ENCODE measurements at regions not wholly inside any gene's neighbourhood (a gene's known extent, or its start where the extent isn't known, plus 50 kb on each side); places are given as distances from the start of the nearest gene placed in this dataset.

DNA sequence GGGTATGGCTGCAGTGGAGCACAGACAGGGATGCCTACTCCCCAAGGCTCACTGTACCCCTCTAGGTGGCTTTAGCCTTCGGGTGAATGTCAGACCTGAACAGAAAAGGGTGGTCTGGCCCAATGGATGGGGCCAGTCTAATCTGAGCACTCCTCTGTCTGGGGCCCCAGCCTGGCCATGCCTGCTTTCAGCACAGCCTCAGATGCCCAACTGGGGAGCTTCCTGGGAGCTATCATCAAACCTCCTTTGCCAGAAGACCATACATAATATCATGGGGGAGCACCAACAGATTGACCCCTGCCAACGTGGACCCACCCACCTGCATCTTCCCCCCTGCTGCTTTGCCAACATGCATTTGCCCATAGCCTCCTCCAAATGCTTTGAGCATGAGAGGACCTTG lies 454.1 kb upstream of the KHDRBS2 start:
- no peak for TF ChIP-seq CTCF (IDR thresholded peaks at IDR 0.05; ENCODE audit: poor library complexity, severe bottlenecking)
- no peak for TF ChIP-seq POLR2AphosphoS5 (IDR thresholded peaks at IDR 0.05)
- TF ChIP-seq, protein P1, sequence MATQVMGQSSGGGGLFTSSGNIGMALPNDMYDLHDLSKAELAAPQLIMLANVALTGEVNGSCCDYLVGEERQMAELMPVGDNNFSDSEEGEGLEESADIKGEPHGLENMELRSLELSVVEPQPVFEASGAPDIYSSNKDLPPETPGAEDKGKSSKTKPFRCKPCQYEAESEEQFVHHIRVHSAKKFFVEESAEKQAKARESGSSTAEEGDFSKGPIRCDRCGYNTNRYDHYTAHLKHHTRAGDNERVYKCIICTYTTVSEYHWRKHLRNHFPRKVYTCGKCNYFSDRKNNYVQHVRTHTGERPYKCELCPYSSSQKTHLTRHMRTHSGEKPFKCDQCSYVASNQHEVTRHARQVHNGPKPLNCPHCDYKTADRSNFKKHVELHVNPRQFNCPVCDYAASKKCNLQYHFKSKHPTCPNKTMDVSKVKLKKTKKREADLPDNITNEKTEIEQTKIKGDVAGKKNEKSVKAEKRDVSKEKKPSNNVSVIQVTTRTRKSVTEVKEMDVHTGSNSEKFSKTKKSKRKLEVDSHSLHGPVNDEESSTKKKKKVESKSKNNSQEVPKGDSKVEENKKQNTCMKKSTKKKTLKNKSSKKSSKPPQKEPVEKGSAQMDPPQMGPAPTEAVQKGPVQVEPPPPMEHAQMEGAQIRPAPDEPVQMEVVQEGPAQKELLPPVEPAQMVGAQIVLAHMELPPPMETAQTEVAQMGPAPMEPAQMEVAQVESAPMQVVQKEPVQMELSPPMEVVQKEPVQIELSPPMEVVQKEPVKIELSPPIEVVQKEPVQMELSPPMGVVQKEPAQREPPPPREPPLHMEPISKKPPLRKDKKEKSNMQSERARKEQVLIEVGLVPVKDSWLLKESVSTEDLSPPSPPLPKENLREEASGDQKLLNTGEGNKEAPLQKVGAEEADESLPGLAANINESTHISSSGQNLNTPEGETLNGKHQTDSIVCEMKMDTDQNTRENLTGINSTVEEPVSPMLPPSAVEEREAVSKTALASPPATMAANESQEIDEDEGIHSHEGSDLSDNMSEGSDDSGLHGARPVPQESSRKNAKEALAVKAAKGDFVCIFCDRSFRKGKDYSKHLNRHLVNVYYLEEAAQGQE (IDR thresholded peaks at IDR 0.05; ENCODE audit: borderline replicate concordance) = no peak

Measured in neural cell (in vitro differentiated cells).